CD4-positive, alpha-beta T cell treated with Interleukin-21 for 1 hour (primary cell): ENCODE measurements at regions not wholly inside any gene's neighbourhood (a gene's known extent, or its start where the extent isn't known, plus 50 kb on each side); places are given as distances from the start of the nearest gene placed in this dataset.
A peak's percentile ranks its signal among the peaks of the same experiment; 100 is the strongest.

Experiments
- DNase-seq: peaks from one replicate; pipeline ENCODE4 v3.0.0-alpha.2; 2020

- no peak for DNase-seq
Measured at GRCh38 chr2:40814616-40815015, 362.7 kb upstream of the SLC8A1 start.

DNA sequence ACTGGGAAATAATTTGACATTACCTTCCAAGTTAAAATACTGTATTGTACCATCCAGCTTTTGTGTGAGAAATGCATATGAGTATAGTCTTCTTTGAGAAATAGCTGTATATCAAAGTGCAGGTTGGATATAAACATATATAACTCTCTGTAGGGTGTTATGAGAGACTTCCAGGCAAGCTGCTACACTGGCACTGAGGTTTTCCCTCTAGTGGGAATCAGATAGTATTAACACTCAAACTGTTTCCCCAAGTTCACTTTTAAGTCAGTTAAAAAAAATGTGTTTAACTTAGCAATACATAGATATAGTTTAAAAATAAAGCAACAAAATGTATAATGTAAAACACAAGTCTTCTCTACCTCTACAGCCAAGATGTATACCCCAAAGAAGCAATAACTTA, 368.4 kb upstream of the SLC8A1 start:
- DNase-seq = no peak

GRCh38 chr2:40823478-40823877, 371.6 kb upstream of the SLC8A1 start:
- peak; percentile 15 for DNase-seq

GRCh38 chr2:40824278-40824677, 372.4 kb upstream of the SLC8A1 start:
- no peak for DNase-seq

GRCh38 chr2:40827392-40827791, 375.5 kb upstream of the SLC8A1 start:
- DNase-seq = no peak

DNA sequence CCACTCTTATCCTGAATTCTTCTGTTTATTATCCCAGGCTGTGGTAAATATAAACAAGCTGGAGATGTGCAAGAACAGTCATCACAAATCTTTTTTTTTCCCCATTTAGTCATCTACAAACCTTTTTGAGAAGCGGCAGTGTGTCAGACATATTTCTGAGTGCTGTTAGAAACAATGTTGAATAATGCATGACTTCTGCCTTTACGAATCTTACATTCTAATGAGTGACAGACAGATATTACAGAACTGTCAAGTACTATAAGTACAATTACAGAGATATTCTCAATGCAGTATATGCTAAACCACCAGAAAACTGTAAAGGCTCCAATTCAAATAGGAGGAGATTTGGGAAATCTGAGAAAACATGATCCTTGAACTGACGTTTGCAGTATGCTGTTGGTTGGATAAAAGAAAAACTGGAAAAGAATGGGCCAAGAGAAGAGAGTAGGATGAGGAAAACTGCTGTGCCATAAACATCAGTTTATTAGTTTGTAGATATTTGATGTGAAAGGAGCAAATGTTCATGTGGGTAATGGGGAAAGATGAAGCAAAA, 379.5 kb upstream of the SLC8A1 start:
- no peak for DNase-seq

- DNase-seq = no peak
Measured at GRCh38 chr2:40841856-40842255, 390.0 kb upstream of the SLC8A1 start.

- no peak for DNase-seq
Measured at GRCh38 chr2:40844353-40845277, 392.7 kb upstream of the SLC8A1 start.

DNA sequence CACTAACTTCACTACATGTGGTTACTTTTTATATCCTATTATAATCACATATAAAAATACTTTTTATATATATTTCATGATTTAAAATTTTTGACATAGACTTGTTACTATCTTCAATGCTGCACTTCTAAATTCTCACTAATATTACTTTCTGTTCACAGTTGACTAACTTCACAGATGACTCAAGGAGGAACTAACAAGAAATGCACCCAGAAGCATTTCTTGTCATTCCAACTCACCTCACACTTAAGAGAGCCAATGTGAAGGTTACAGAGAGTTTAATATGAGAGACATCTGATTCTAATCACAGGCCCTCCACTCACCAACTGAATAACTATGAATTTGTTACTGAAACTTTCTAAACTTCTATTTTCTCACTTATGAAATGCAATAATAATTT, 399.8 kb upstream of the SLC8A1 start:
- DNase-seq = no peak

DNA sequence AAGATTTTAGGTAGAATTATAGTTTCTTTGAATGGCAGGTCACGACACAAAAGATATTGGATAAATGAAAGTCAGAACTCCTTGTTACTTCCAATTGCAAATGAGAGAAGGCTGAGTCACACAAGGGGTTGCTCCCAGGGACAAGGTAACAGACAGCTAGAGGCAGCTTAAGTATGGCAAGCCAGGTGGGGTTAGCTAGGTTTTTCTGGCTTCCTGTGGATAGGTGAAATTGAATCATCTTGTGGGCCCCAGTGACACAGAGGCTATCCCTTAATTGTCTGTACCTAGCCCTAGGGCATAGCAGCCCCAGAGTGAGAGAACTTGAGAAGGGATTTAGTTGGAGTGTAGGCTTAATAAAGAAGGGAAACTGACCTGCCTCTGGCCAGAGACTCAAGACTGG, 407.7 kb upstream of the SLC8A1 start:
- no peak for DNase-seq

DNA sequence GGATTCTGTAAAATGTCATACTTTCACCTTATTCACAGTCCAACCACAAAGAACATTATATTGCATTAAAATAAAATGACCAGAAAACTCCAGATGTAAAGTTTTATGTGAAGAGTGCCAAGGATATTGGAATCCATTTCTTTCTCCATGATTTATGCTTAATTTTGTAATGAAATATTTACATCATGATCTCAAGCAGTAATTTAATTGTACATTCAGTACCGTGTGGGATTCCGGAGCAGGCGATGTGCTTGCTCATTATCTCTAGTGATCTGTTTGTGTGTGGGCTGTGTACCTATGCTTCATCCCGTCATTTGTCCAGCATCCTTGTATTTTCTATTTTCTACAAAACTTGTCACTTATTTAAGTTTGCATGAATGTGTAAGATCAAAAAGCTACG, 415.9 kb upstream of the SLC8A1 start:
- DNase-seq = no peak

DNA sequence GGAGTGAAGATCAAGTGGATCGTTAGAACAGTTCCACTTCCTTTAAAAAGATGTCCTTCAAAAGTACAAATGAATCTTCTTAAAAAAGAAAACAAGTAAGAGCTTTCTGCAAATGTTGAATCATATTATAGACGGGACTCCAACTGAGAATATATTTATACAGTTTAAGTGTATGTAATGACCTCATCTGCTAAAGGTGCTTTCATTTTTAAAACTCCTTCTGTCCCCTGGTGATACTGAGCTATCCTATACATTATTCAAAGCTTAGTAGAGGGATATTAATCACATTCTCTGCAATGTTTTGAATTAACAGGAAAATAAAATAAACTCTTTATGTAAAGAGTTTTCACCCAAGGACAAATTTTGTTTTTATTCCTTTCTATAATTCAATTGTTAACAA, 420.7 kb upstream of the SLC8A1 start:
- DNase-seq = no peak

- no peak for DNase-seq
Measured at GRCh38 chr2:40874380-40874779, 422.5 kb upstream of the SLC8A1 start.

GRCh38 chr2:40877734-40878288, 425.9 kb upstream of the SLC8A1 start:
- no peak for DNase-seq

DNA sequence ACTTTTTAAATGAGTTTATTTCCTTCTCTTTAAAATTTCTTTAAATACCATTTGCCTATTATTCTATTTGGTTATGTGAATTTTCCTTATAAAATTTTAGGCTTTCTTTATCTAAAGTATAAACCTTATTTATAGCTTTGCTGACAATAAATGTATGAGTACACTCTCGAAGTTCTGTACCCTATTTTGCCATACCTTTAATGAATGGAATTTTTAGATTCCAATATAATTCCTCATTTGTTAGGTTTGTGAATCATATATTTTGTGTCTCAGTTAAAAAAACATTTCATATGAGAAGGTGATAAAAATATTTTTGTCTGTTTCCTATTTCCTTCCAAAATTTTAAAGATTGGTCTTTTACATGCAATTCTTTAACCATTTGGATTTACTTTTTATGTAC, 427.4 kb upstream of the SLC8A1 start:
- no peak for DNase-seq

- no peak for DNase-seq
Measured at GRCh38 chr2:40886100-40886499, 434.2 kb upstream of the SLC8A1 start.

DNA sequence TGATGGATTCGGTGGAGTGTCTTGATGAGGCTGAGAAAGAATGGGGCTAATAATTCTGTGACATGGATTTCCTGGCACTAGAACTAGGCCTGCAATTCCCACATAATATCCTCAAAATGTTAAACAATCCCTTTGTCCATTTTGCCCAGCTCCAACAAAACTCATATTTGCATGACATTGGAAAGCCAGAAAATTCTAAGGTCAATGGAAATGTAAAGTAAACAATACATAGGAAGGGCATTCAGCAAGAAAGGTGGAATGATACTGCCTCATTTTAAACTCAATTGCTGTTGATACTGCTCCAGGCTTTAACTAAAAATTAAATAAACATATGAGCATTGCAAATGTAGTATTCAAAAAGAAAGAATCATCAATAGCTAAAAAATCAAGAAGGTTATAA, 434.8 kb upstream of the SLC8A1 start:
- no peak for DNase-seq

GRCh38 chr2:40896358-40896757, 444.5 kb upstream of the SLC8A1 start:
- DNase-seq = no peak

GRCh38 chr2:40914666-40915065, 462.8 kb upstream of the SLC8A1 start:
- no peak for DNase-seq

DNA sequence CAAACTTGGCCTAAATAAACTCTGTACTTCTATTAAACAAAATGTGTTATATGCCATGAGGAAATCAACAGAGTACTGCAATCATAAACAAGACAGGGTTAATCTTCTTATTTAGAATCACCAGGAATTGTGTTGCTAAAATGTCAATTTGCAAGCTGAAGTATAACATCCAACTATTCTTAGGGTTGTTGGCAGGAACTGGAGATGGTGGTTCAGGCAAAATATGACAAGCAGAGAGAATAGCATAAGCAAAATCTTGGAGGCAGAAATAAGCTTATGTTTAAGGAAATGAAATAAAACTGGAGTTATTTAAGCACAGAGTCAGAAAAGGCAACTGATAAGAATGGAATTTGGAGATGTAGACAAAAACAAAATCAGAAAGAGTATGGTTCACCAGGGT, 463.8 kb upstream of the SLC8A1 start:
- no peak for DNase-seq

- no peak for DNase-seq
Measured at GRCh38 chr2:40935349-40935748, 483.5 kb upstream of the SLC8A1 start.

- DNase-seq = no peak
Measured at GRCh38 chr2:40937284-40937683, 485.4 kb upstream of the SLC8A1 start.

DNA sequence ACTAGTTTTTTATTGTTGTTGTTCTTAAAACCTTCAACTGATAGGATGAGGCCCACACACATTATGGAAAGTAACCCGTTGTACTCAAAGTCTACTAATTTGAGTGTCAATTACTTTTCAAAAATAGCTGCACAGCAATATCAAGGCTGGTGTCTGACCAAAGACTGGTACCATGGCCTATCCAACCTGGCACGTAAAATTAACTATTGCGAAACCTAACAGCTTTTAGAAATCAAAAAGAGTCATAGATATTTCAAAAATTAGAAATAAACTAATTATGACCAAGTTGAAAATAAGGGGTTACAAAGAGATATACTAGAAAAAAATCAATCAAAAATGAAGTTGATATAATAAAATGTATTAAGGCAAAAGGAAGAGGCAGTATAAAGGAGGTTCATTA, 501.5 kb upstream of the SLC8A1 start:
- DNase-seq = no peak

- no peak for DNase-seq
Measured at GRCh38 chr2:40955042-40955441, 503.2 kb upstream of the SLC8A1 start.
